ENCODE measurements at regions not wholly inside any gene's neighbourhood (a gene's known extent, or its start where the extent isn't known, plus 50 kb on each side); places are given as distances from the start of the nearest gene placed in this dataset.

DNA sequence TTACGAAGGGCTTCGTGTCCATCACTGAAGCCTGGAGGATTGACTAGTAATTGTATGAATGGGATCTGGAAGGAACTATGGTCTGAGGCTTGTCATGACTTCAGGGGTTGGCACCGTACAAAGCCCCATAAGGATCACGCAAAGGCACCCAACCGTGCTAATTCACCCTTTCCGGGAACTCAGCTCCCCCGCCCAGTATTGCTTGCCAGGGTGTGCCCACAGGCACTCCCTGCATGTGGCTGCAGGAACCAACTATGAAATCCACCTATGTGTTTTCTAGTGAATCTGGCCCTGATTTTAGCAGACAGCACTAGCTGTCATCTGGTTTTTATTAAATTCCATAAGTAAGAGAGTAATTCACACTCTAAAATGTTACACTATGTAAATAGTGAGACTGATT, 139.2 kb downstream of the TM2D1 start:
- H3K4me1 Mint-ChIP-seq: peaks cover 12 to 21% of the 10 kb centered on the region in 2 experiments

More for the DNA sequence above, 139.2 kb downstream of the TM2D1 start:
- H2BK5ac ChIP-seq (ENCODE audit: insufficient read length, low read length): no peak overlapping the region
- Mint-ChIP-seq H3K9me3 (peaks cover 0 to 2% of the 10 kb centered on the region in 2 experiments; a peak in 2 of 5 replicates), H3K36me3 (ENCODE audit: insufficient read depth in 1 of 3, low read depth in 3 of 3) (no peaks in the 10 kb centered on the region; a peak in 1 of 7 replicates), H3K4me3 (no peak overlapping the region), H3K27me3 (ENCODE audit: low read depth) (no peaks in the 10 kb centered on the region), H3K27ac (no peak overlapping the region)
- DNase-seq: no peak
- H3K4ac ChIP-seq (ENCODE audit: low read depth, low read length): no peak overlapping the region
- no peak overlapping the region for H2AFZ ChIP-seq (ENCODE audit: low read length)
- H3K9me3 ChIP-seq (ENCODE audit: control insufficient read depth, low read depth, low read length): no peaks in the 10 kb centered on the region
- no peak overlapping the region for H2BK20ac ChIP-seq (ENCODE audit: low read depth, low read length, poor library complexity, severe bottlenecking)
- no peak overlapping the region for H3K18ac ChIP-seq (ENCODE audit: insufficient read length, low read depth, low read length)
- no peaks in the 10 kb centered on the region for H3K27me3 ChIP-seq (ENCODE audit: insufficient read depth, low read length)
- H3K4me1 ChIP-seq (ENCODE audit: insufficient read depth, low read length): no peaks in the 10 kb centered on the region
- H4K5ac ChIP-seq (ENCODE audit: insufficient read length, low read depth, low read length): no peak overlapping the region
- no peaks in the 10 kb centered on the region for H3K79me1 ChIP-seq (ENCODE audit: insufficient read depth, low read depth, low read length, poor library complexity, severe bottlenecking)
- no peak overlapping the region for H3K14ac ChIP-seq (ENCODE audit: insufficient read depth, low read length)
- no peak overlapping the region for H3K23ac ChIP-seq (ENCODE audit: insufficient read length, low read depth, low read length)
- H4K20me1 ChIP-seq (ENCODE audit: control insufficient read depth, insufficient read depth, insufficient read length): no peaks in the 10 kb centered on the region
- TF ChIP-seq, protein P1, sequence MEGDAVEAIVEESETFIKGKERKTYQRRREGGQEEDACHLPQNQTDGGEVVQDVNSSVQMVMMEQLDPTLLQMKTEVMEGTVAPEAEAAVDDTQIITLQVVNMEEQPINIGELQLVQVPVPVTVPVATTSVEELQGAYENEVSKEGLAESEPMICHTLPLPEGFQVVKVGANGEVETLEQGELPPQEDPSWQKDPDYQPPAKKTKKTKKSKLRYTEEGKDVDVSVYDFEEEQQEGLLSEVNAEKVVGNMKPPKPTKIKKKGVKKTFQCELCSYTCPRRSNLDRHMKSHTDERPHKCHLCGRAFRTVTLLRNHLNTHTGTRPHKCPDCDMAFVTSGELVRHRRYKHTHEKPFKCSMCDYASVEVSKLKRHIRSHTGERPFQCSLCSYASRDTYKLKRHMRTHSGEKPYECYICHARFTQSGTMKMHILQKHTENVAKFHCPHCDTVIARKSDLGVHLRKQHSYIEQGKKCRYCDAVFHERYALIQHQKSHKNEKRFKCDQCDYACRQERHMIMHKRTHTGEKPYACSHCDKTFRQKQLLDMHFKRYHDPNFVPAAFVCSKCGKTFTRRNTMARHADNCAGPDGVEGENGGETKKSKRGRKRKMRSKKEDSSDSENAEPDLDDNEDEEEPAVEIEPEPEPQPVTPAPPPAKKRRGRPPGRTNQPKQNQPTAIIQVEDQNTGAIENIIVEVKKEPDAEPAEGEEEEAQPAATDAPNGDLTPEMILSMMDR (conservative IDR thresholded peaks at IDR 0.05): no peak
- no peak overlapping the region for H2BK120ac ChIP-seq (ENCODE audit: low read depth, low read length, poor library complexity, severe bottlenecking)
- H3T11ph ChIP-seq (ENCODE audit: low read length): no peak overlapping the region
- H4K91ac ChIP-seq (ENCODE audit: insufficient read length, low read depth, low read length): no peak overlapping the region
- no peak overlapping the region for H3K4me2 ChIP-seq (ENCODE audit: insufficient read depth, insufficient read length, low read length)
- H3K27ac ChIP-seq (ENCODE audit: insufficient read length, low read depth, low read length): no peak overlapping the region
- H3K23me2 ChIP-seq (ENCODE audit: insufficient read length, low read depth, low read length, poor library complexity, severe bottlenecking): no peaks in the 10 kb centered on the region
- H4K8ac ChIP-seq (replicated peaks; ENCODE audit: insufficient read length, low read depth, low read length): no peak overlapping the region
- no peak overlapping the region for H2BK12ac ChIP-seq (ENCODE audit: insufficient read length, low read depth, low read length)
- no CpG with 5 or more reads among the region's 7 CpGs for WGBS (ENCODE audit: extremely low coverage, insufficient read length, low lambda C conversion rate)
- no peak overlapping the region for H3K56ac ChIP-seq (ENCODE audit: insufficient read length, low read depth, low read length)
- H3K79me2 ChIP-seq (ENCODE audit: insufficient read depth, low read length): no peaks in the 10 kb centered on the region
- no peak overlapping the region for H3K9ac ChIP-seq (ENCODE audit: extremely low read depth, insufficient read length, low read length)
- no peak overlapping the region for H2AK5ac ChIP-seq (ENCODE audit: insufficient read length, low read length)
- no peak overlapping the region for H2BK15ac ChIP-seq (ENCODE audit: low read depth, low read length)

Measured in H9 (cell line).